ENCODE measurements at regions not wholly inside any gene's neighbourhood (a gene's known extent, or its start where the extent isn't known, plus 50 kb on each side); places are given as distances from the start of the nearest gene placed in this dataset.

GRCh38 chr14:61154641-61155040 is 126.5 kb downstream of the TMEM30B start:
- TF ChIP-seq, protein P1, sequence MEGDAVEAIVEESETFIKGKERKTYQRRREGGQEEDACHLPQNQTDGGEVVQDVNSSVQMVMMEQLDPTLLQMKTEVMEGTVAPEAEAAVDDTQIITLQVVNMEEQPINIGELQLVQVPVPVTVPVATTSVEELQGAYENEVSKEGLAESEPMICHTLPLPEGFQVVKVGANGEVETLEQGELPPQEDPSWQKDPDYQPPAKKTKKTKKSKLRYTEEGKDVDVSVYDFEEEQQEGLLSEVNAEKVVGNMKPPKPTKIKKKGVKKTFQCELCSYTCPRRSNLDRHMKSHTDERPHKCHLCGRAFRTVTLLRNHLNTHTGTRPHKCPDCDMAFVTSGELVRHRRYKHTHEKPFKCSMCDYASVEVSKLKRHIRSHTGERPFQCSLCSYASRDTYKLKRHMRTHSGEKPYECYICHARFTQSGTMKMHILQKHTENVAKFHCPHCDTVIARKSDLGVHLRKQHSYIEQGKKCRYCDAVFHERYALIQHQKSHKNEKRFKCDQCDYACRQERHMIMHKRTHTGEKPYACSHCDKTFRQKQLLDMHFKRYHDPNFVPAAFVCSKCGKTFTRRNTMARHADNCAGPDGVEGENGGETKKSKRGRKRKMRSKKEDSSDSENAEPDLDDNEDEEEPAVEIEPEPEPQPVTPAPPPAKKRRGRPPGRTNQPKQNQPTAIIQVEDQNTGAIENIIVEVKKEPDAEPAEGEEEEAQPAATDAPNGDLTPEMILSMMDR (IDR thresholded peaks at IDR 0.05), result no peak
- TF ChIP-seq POLR2A (IDR thresholded peaks at IDR 0.05) (no peak), POLR2AphosphoS5 (IDR thresholded peaks at IDR 0.05; ENCODE audit: insufficient read depth in 1 of 2, low read depth in 1 of 2) (no peak)

Data from vagina (tissue), 2 donors.